ENCODE measurements at regions not wholly inside any gene's neighbourhood (a gene's known extent, or its start where the extent isn't known, plus 50 kb on each side); places are given as distances from the start of the nearest gene placed in this dataset.

DNA sequence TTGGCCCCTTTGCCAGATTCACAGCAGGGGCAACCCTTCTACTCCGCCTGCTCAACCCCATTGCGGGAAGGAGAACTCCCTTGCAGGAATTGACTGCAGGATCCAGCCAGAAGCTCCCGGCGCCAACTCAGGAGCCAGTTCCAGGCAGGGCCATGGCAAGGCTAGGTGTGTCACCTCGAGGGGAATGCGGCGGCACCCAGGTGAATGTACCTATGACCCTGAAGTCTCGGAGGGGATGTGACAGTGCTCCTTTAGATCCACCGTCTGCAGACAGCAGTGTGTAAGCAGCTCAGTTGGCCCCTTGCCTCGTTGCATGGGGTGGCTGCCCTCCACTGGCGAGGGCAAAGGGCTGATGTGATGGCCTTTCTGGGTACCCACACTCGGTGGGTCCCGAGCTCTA, 606.6 kb downstream of the ELAVL2 start:
- DNase-seq (ENCODE audit: low read depth): no peak

DNA sequence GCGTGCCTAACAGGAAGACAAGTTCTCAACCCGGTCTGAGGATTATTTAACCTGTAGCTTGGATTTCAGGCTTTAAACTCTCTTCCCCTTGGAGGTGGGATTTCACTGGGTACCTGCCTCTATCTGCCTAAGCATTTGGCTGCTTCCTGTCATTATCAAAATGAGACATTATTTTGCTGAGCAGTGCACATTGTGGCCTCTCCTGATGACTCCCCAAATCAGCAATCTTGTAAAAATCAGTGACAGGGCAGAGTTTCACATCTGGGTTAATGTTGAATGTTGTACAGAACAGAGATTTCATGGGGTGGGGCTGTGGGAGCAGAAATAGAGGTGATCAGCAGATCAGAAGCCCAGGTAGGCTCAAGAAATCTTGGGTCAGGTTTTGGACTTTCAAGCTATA, 605.9 kb downstream of the ELAVL2 start:
- H3K4me3 ChIP-seq (ENCODE audit: low read depth, low read length): no peak overlapping the region
- TF ChIP-seq CTCF (conservative IDR thresholded peaks at IDR 0.05; ENCODE audit: low read depth, low read length): no peak
- DNase-seq (ENCODE audit: low read depth): no peak

More for the DNA sequence above, 606.6 kb downstream of the ELAVL2 start:
- H3K4me3 ChIP-seq (ENCODE audit: low read depth, low read length): no peak overlapping the region
- no peak for TF ChIP-seq CTCF (conservative IDR thresholded peaks at IDR 0.05; ENCODE audit: low read depth, low read length)

GRCh38 chr9:23220957-23221356, 605.1 kb downstream of the ELAVL2 start:
- H3K4me3 ChIP-seq (ENCODE audit: low read depth, low read length): no peak overlapping the region
- DNase-seq (ENCODE audit: low read depth): no peak
- no peak for TF ChIP-seq CTCF (conservative IDR thresholded peaks at IDR 0.05; ENCODE audit: low read depth, low read length)

DNA sequence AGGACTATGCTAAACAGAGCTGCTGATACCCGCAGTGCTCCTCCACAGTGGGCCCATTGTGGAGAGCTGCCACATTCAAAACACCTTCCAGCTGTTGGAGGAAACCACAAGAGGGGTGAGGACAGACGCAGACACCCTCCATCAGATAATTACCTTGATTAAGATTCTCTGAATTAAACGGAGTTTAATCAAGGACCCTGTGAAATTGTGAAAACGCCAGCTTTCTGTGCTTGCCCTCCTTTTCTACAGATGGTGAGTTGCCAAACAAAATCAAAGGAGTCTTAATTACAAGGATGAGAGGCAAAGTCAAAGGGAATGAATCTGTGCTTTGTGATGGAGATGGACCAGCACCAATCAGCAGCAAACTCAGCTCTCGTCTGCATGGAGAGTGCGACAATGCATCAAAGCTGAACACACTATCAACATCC, 596.1 kb downstream of the ELAVL2 start:
- no peak overlapping the region for H3K4me3 ChIP-seq (ENCODE audit: low read depth, low read length)
- DNase-seq (ENCODE audit: low read depth): no peak
- no peak for TF ChIP-seq CTCF (conservative IDR thresholded peaks at IDR 0.05; ENCODE audit: low read depth, low read length)

DNA sequence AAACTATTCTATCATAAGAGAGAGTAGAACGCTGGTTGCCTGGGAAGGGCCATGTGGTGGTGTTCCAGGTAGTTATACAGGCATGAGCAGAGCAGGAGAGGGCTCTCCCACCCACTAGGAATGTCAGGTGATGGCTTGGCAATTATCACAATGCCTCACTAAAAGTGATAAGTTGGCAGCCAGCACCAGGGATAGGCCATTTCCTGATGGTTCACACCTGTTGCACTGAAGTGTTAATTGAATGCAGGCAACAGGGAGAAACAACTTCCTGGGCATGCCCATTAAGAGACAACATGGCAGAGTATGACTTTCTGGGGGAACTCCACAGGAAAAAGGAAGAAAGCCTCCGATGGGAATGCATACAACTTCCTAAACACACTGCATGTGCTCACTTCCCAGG, 593.2 kb downstream of the ELAVL2 start:
- no peak for TF ChIP-seq CTCF (conservative IDR thresholded peaks at IDR 0.05; ENCODE audit: low read depth, low read length)
- DNase-seq (ENCODE audit: low read depth): no peak
- no peak overlapping the region for H3K4me3 ChIP-seq (ENCODE audit: low read depth, low read length)

DNA sequence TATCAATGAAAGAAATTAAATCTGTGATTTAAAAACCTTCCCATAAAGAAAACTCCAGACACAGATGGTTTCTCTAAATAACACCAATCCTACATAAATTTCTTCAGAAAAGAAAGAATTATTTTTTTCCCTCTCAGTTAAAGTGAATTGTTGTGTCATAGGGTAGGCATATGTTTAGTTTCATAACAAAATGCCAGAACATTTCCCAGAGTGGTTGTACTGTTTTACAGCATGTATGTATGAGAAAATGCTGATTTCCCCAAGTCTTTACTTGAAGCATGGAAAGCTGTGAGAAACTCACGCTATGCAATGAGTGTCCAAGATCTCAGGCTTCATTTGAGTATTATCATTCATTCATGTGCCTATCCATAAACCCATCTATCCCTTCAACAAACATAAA, 582.5 kb downstream of the ELAVL2 start:
- no peak for TF ChIP-seq CTCF (conservative IDR thresholded peaks at IDR 0.05; ENCODE audit: low read depth, low read length)

DNA sequence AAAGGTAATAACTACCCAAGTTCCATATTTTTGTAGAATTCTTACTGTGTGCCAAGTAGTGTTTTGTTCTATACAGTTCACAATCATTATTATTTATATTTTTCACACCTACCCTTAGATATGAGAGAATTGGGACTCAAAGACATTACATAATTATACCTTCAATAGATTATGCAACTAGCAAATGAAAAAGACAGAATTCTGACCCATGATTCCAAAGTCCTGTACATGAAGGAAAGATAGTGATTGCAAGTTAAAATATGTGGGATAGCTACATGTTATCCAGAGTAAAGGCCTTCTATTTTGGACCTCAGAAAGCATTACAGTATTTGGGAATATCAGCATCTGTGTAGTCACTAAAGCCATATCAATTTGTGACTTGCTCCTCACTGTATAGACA, 581.0 kb downstream of the ELAVL2 start:
- H3K4me3 ChIP-seq (ENCODE audit: low read depth, low read length): no peak overlapping the region
- DNase-seq (ENCODE audit: low read depth): no peak
- no peak for TF ChIP-seq CTCF (conservative IDR thresholded peaks at IDR 0.05; ENCODE audit: low read depth, low read length)

More for the DNA sequence above, 582.5 kb downstream of the ELAVL2 start:
- no peak for DNase-seq (ENCODE audit: low read depth)
- H3K4me3 ChIP-seq (ENCODE audit: low read depth, low read length): no peak overlapping the region
